ENCODE measurements at regions not wholly inside any gene's neighbourhood (a gene's known extent, or its start where the extent isn't known, plus 50 kb on each side); places are given as distances from the start of the nearest gene placed in this dataset.

DNA sequence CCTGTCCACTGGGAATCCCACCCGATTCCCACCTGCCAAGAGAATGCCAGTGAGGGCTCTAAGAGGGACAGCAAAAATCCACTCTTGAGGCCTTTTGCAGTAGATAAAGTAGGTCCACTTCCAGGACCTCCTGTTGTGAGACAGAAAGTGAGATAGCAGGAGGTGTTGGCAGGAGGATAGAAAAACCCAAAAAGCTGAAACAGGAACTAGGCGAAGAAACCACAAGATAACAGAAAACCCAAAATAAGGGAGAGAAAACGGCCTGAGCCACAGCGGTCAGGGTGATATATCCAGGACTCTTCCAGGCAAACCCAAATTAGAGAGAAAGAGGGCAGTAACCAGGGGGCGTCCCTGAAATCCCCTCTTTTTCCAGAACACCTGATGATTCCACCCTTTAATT lies 79.7 kb upstream of the LINC01488 start:
- TF ChIP-seq, protein P1, sequence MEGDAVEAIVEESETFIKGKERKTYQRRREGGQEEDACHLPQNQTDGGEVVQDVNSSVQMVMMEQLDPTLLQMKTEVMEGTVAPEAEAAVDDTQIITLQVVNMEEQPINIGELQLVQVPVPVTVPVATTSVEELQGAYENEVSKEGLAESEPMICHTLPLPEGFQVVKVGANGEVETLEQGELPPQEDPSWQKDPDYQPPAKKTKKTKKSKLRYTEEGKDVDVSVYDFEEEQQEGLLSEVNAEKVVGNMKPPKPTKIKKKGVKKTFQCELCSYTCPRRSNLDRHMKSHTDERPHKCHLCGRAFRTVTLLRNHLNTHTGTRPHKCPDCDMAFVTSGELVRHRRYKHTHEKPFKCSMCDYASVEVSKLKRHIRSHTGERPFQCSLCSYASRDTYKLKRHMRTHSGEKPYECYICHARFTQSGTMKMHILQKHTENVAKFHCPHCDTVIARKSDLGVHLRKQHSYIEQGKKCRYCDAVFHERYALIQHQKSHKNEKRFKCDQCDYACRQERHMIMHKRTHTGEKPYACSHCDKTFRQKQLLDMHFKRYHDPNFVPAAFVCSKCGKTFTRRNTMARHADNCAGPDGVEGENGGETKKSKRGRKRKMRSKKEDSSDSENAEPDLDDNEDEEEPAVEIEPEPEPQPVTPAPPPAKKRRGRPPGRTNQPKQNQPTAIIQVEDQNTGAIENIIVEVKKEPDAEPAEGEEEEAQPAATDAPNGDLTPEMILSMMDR (IDR thresholded peaks at IDR 0.05): no peak
- TF ChIP-seq POLR2A (IDR thresholded peaks at IDR 0.05): no peak

Data from sigmoid colon (tissue), 3 donors.